ENCODE measurements at regions not wholly inside any gene's neighbourhood (a gene's known extent, or its start where the extent isn't known, plus 50 kb on each side); places are given as distances from the start of the nearest gene placed in this dataset.

DNA sequence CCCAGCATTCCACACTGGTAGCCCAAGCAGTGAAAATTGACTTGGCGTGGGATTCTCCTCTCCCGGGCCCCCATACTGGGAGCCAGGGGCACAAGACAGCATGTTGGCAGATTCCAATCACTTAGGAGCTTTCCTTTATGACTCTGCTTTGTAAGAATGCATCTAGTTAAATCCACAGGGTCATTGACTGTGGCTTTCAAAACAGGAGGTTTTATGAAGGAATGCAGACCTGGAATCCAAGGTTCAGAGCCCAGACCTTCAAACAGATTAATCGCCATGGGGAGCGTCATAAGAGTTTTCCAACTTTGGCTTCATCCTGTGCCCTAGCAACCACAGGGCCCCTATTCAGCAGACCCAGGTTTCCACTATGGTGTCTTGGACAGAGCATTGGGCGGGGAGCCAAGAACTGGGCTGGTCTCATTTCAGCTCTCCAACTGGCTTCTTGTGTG lies 76.4 kb upstream of the RMST start:
- TF ChIP-seq, protein P1, sequence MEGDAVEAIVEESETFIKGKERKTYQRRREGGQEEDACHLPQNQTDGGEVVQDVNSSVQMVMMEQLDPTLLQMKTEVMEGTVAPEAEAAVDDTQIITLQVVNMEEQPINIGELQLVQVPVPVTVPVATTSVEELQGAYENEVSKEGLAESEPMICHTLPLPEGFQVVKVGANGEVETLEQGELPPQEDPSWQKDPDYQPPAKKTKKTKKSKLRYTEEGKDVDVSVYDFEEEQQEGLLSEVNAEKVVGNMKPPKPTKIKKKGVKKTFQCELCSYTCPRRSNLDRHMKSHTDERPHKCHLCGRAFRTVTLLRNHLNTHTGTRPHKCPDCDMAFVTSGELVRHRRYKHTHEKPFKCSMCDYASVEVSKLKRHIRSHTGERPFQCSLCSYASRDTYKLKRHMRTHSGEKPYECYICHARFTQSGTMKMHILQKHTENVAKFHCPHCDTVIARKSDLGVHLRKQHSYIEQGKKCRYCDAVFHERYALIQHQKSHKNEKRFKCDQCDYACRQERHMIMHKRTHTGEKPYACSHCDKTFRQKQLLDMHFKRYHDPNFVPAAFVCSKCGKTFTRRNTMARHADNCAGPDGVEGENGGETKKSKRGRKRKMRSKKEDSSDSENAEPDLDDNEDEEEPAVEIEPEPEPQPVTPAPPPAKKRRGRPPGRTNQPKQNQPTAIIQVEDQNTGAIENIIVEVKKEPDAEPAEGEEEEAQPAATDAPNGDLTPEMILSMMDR (IDR thresholded peaks at IDR 0.05; ENCODE audit: insufficient read depth, low read depth, low read length): no peak
- no peak for TF ChIP-seq EZH2 (IDR thresholded peaks at IDR 0.05; ENCODE audit: insufficient read depth, low read length)
